Heart left ventricle (tissue), 13 donors: ENCODE measurements at regions not wholly inside any gene's neighbourhood (a gene's known extent, or its start where the extent isn't known, plus 50 kb on each side); places are given as distances from the start of the nearest gene placed in this dataset.

Source experiments
- POLR2A ChIP-seq, 2 donors: fragments of 450-650 bp; IDR thresholded peaks; one replicate each; pipeline ENCODE4 v1.6.1; 2017; ENCODE audit warnings: antibody characterized with exemption in 2 of 2, mild to moderate bottlenecking in 2 of 2, moderate library complexity in 2 of 2
- TF ChIP-seq, protein P1 (sequence below), 12 donors: fragments of 200-600 bp; sonication (generic) in 4 of 12; IDR thresholded peaks; one replicate each; pipeline versions ENCODE4 v1.5.0 to v1.8.0; 2018 to 2022; ENCODE audit warnings: antibody characterized with exemption in 12 of 12, mild to moderate bottlenecking in 5 of 12
- donor health status: ischemic (EF 13 %, LVEDD 7.1; RV severe dilation, severe dysfunction).
- donor health status: DM: no; HTN: yes; CAD: no.
- donor health status: DM: no; HTN: no; CAD: no.
- donor health status: ischemic (EF 25% LVEDD 6.9; RV normal size, moderate dysfunction).
- donor health status: ischemic (EF 25% LVEDD 5.7; RV mildly dilated, moderate dysfunction).
- donor health status: ischemic (EF 35%, LVEDD 5.7; RV mildly dilated, moderate dysfunction).
- donor health status: nonischemic (EF 11% LVEDD 7.7; RV severe dilation, severe dysfunction).
- donor health status: DM: yes; HTN: yes; CAD: no.
- donor health status: PGD.
- donor health status: ischemic (EF 29% LVEDD 5.4; RV normal size, mild dysfunction).
- donor health status: nonischemic (EF 23%, LVEDD 6.1; RV moderate dilation, normal function).

- TF ChIP-seq, protein P1, sequence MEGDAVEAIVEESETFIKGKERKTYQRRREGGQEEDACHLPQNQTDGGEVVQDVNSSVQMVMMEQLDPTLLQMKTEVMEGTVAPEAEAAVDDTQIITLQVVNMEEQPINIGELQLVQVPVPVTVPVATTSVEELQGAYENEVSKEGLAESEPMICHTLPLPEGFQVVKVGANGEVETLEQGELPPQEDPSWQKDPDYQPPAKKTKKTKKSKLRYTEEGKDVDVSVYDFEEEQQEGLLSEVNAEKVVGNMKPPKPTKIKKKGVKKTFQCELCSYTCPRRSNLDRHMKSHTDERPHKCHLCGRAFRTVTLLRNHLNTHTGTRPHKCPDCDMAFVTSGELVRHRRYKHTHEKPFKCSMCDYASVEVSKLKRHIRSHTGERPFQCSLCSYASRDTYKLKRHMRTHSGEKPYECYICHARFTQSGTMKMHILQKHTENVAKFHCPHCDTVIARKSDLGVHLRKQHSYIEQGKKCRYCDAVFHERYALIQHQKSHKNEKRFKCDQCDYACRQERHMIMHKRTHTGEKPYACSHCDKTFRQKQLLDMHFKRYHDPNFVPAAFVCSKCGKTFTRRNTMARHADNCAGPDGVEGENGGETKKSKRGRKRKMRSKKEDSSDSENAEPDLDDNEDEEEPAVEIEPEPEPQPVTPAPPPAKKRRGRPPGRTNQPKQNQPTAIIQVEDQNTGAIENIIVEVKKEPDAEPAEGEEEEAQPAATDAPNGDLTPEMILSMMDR (IDR thresholded peaks at IDR 0.05) = no peak
- no peak for TF ChIP-seq POLR2A (IDR thresholded peaks at IDR 0.05)
Observed at GRCh38 chr11:25423436-25424199, 908.3 kb upstream of the ANO3 start.
